K562 (cell line): ENCODE measurements at regions not wholly inside any gene's neighbourhood (a gene's known extent, or its start where the extent isn't known, plus 50 kb on each side); places are given as distances from the start of the nearest gene placed in this dataset.

Source experiments
- ATAC-seq: fragments of 200-7000 bp; cut with Tn5 transposase; 3 replicates; pipeline ENCODE4 v1.9.1; 2020; ENCODE audit warnings: moderate library complexity
- BruUV-seq: library from RNA; stranded (reverse); fragments of 400-500 nt; replicated peaks from 2 replicates; lab custom pipeline; 2021; lab: Mats Ljungman, UMichigan
- CTCF ChIA-PET: fragments of 300-600 bp; formaldehyde crosslinking; extraction: SDS; loops from one replicate; lab custom pipeline; 2021; ENCODE audit warnings: low intra/inter-chr PET ratio; lab: Yijun Ruan, JAX
- POLR2A ChIA-PET: fragments of 300-600, 350-650 bp; sonication (Branson Sonifier 250); formaldehyde crosslinking; extraction: SDS; loops from one replicate; lab custom pipeline; 2021; ENCODE audit warnings: antibody characterized with exemption, inconsistent platforms; lab: Yijun Ruan, JAX
- DNase-seq, 4 experiments: peaks; one replicate each; pipeline versions ENCODE4 v3.0.0 to v3.0.0-alpha.2; 2011 to 2018; ENCODE audit warnings: low spot score in 3 of 4, mixed read lengths in 3 of 4; ENCODE audit errors: extremely low read depth in 1 of 4
- FAIRE-seq: peaks from 2 replicates; lab custom pipeline; 2011; peaks lifted over from hg19 to GRCh38; lab: Jason Lieb, UNC
- H2AFZ ChIP-seq: 2 replicates; pipeline ENCODE4 v1.6.0; 2011; ENCODE audit warnings: low read depth, low read length, control low read depth, inconsistent platforms
- H3K27ac ChIP-seq: fragments of 200-600 bp; 3 replicates; pipeline ENCODE4 v1.8.0; 2011; ENCODE audit warnings: low read depth, mild to moderate bottlenecking, control low read depth, inconsistent platforms, low read length, moderate library complexity, mixed read lengths; ENCODE audit errors: extremely low read depth
- H3K27me3 ChIP-seq, 2 experiments: fragments of 300-600 bp in 1 of 2; 2 replicates in 1 of 2; 3 replicates in 1 of 2; pipeline versions ENCODE4 v1.6.0 to v1.8.0; 2011; ENCODE audit warnings: inconsistent platforms in 2 of 2, low read length in 2 of 2, mild to moderate bottlenecking in 1 of 2, mixed read lengths in 1 of 2, moderate library complexity in 1 of 2; ENCODE audit not compliant: control insufficient read depth in 2 of 2, insufficient read depth in 2 of 2
- H3K36me3 ChIP-seq: fragments of 300-600 bp; 3 replicates; pipeline ENCODE4 v1.8.0; 2011; ENCODE audit warnings: mild to moderate bottlenecking, low read length, inconsistent platforms; ENCODE audit not compliant: control insufficient read depth, insufficient read depth
- H3K4me1 ChIP-seq, 2 experiments: fragments of 200-600 bp in 1 of 2; replicated peaks in 1 of 2; 2 replicates in 1 of 2; 3 replicates in 1 of 2; pipeline versions ENCODE4 v1.5.1 to v1.8.0; 2011; ENCODE audit warnings: inconsistent platforms in 2 of 2, low read length in 2 of 2, mild to moderate bottlenecking in 1 of 2, mixed read lengths in 1 of 2, moderate library complexity in 1 of 2; ENCODE audit not compliant: control insufficient read depth in 2 of 2, insufficient read depth in 2 of 2
- H3K4me2 ChIP-seq: 2 replicates; pipeline ENCODE4 v1.6.1; 2011; ENCODE audit warnings: low read length, control low read depth, inconsistent platforms, mixed read lengths; ENCODE audit not compliant: insufficient read depth
- H3K4me3 ChIP-seq: fragments of 200-600 bp; sonication (generic), shearing (Covaris generic); 2 replicates; pipeline ENCODE4 v1.5.1; 2016; ENCODE audit warnings: control low read depth, inconsistent platforms
- H3K79me2 ChIP-seq: fragments of 200-600 bp; 3 replicates; pipeline ENCODE4 v1.8.0; 2011; ENCODE audit warnings: low read length, inconsistent platforms; ENCODE audit not compliant: control insufficient read depth, insufficient read depth
- H3K9ac ChIP-seq, 2 experiments: 2 replicates each; pipeline versions ENCODE4 v1.6.0 to v1.6.1; 2011; ENCODE audit warnings: low read depth in 2 of 2, low read length in 2 of 2, control low read depth in 1 of 2, inconsistent platforms in 1 of 2, mild to moderate bottlenecking in 1 of 2, mixed read lengths in 1 of 2; ENCODE audit not compliant: insufficient read depth in 1 of 2
- H3K9me1 ChIP-seq: one replicate; pipeline ENCODE4 v1.6.0; 2011; ENCODE audit warnings: inconsistent platforms, mild to moderate bottlenecking, low read length, moderate library complexity; ENCODE audit not compliant: control insufficient read depth, insufficient read depth
- H3K9me3 ChIP-seq: replicated peaks from 2 replicates; pipeline ENCODE4 v1.5.1; 2011; ENCODE audit warnings: low read depth, low read length, inconsistent platforms; ENCODE audit not compliant: control insufficient read depth, insufficient read depth
- H4K20me1 ChIP-seq: replicated peaks from 2 replicates; pipeline ENCODE4 v1.6.1; 2011; ENCODE audit warnings: low read length, inconsistent platforms, mixed read lengths; ENCODE audit not compliant: control insufficient read depth, insufficient read depth
- BDP1 ChIP-seq: IDR thresholded peaks from 3 replicates; pipeline ENCODE4 v1.6.1; 2011; ENCODE audit not compliant: insufficient read length, insufficient read depth
- BRD9 ChIP-seq: fragments of 450-650 bp; IDR thresholded peaks from 2 replicates; pipeline ENCODE4 v1.6.1; 2018; ENCODE audit warnings: low read depth; ENCODE audit not compliant: partially characterized antibody
- JUND ChIP-seq, 2 experiments: IDR thresholded peaks; 2 replicates in 1 of 2; 3 replicates in 1 of 2; pipeline ENCODE4 v1.6.1; 2011; ENCODE audit warnings: borderline replicate concordance in 2 of 2, low read depth in 2 of 2, low read length in 2 of 2, improper control_type of control experiment in 1 of 2, missing biosample characterization in 1 of 2, missing genetic modification characterization in 1 of 2, missing genetic modification reagents in 1 of 2
- MTF1 ChIP-seq: fragments of 250-450 bp; sonication (Bioruptor Pico); IDR thresholded peaks from 2 replicates; pipeline ENCODE4 v1.9.0; 2021; ENCODE audit warnings: moderate library complexity, mild to moderate bottlenecking, inconsistent platforms, borderline replicate concordance
- POLR2AphosphoS5 ChIP-seq: IDR thresholded peaks from 2 replicates; pipeline ENCODE4 v1.6.1; 2011; ENCODE audit warnings: mild to moderate bottlenecking, low read depth, low read length, moderate library complexity; ENCODE audit not compliant: control insufficient read depth, insufficient read depth
- PYGO2 ChIP-seq: fragments of 450-650 bp; IDR thresholded peaks from 2 replicates; pipeline ENCODE4 v1.6.1; 2016; ENCODE audit warnings: mild to moderate bottlenecking, missing genetic modification characterization, moderate library complexity, missing compliant biosample characterization
- TCF7L2 ChIP-seq: fragments of 150-350 bp; IDR thresholded peaks from 2 replicates; pipeline ENCODE4 v1.6.1; 2016; ENCODE audit warnings: low read depth, mild to moderate bottlenecking, low read length, moderate library complexity
- ZBTB1 ChIP-seq: sonication (generic); formaldehyde crosslinking; IDR thresholded peaks from 2 replicates; pipeline ENCODE4 v1.8.1; 2023; ENCODE audit warnings: missing genetic modification reagents, low read depth, mild to moderate bottlenecking, borderline replicate concordance
- ZFP30 ChIP-seq: fragments of 250-450 bp; sonication (Bioruptor Pico); IDR thresholded peaks from 2 replicates; pipeline ENCODE4 v1.8.0; 2022; ENCODE audit warnings: moderate library complexity, mild to moderate bottlenecking, inconsistent platforms, borderline replicate concordance
- ZNF140 ChIP-seq: fragments of 250-450 bp; sonication (Bioruptor Pico); IDR thresholded peaks from 2 replicates; pipeline ENCODE4 v1.8.0; 2021; ENCODE audit warnings: moderate library complexity, mild to moderate bottlenecking, inconsistent platforms
- ZNF436 ChIP-seq: fragments of 250-450, 450-650 bp; sonication (Bioruptor Pico); formaldehyde crosslinking; IDR thresholded peaks from 2 replicates; pipeline ENCODE4 v1.7.0; 2020; ENCODE audit warnings: mild to moderate bottlenecking
- ZNF830 ChIP-seq: fragments of 250-450 bp; sonication (Bioruptor Pico); IDR thresholded peaks from 2 replicates; pipeline ENCODE4 v1.5.0; 2021; ENCODE audit warnings: mild to moderate bottlenecking
- WGBS: fragments of 100-300 bp; shearing (Covaris generic); methylation state at CpG from one replicate; pipeline ENCODE4 v1.1.6; 2016; ENCODE audit warnings: low coverage, mixed read lengths; ENCODE audit not compliant: insufficient coverage; ENCODE audit errors: missing lambda C conversion rate; 5-methylcytosine and 5-hydroxymethylcytosine counted together
- in situ Hi-C: fragments of 300-500 bp; cut with MboI; formaldehyde crosslinking; loops from 4 replicates; pipeline ENCODE4 v1.15.0; 2018; ENCODE audit warnings: inconsistent platforms, mixed read lengths
- intact Hi-C: fragments of 100-400 bp; cut with micrococcal nuclease; formaldehyde crosslinking; loops from 2 replicates; pipeline ENCODE4 v1.14.2; 2022
- TF ChIP-seq, protein P1 (sequence below): fragments of 450-650 bp; conservative IDR thresholded peaks from 2 replicates; pipeline ENCODE4 v1.6.1; 2016; ENCODE audit warnings: missing genetic modification characterization, low read depth, mild to moderate bottlenecking, missing compliant biosample characterization, moderate library complexity
- TF ChIP-seq, protein P2 (sequence below): fragments of 200-800 bp; sonication (Bioruptor generic); IDR thresholded peaks from 2 replicates; pipeline ENCODE4 v1.6.1; 2016; ENCODE audit warnings: missing genetic modification characterization, missing compliant biosample characterization
- TF ChIP-seq, protein P3 (sequence below): fragments of 450-650 bp; IDR thresholded peaks from 2 replicates; pipeline ENCODE4 v1.7.0; 2016; ENCODE audit warnings: borderline replicate concordance

DNA sequence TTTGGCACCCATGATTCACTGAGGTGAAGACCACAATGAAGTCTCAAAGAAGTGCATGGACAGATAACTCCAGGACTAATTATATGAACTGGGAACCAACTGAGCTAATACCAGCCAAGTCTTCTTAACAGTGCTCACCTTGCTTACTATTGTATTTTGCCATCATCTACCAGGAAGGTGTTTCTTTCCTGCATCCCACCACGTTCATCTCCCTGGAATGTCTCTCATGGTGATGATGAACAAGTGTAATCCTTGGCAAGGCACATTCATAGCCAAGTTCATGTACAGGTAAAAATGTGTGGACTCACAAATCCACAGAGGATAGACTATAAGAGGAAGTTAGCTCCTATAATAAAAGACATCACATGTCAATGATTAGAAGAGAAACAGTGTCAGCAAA, 489.1 kb downstream of the SMARCA1 start:
- Histone ChIP-seq H3K36me3 (no peaks in the 10 kb centered on the region), H3K9me1 (no peaks in the 10 kb centered on the region), H3K27ac (no peak overlapping the region), H3K27me3 (no peaks in the 10 kb centered on the region), H2AFZ (no peak overlapping the region), H3K4me2 (no peak overlapping the region), H3K4me1 (no peaks in the 10 kb centered on the region), H4K20me1 (no peaks in the 10 kb centered on the region), H3K79me2 (no peaks in the 10 kb centered on the region), H3K9ac (no peak overlapping the region), H3K9me3 (no peaks in the 10 kb centered on the region), H3K4me3 (no peak overlapping the region)
- intact Hi-C loops (no loop called here), in situ Hi-C loops (no loop called here)
- no peak for ATAC-seq
- CTCF ChIA-PET, result no interaction called here
- no peak for FAIRE-seq
- BruUV-seq, result no TSS peak
- 0% methylated on average over 1 of the region's 1 CpG for WGBS
- POLR2A ChIA-PET, result interaction anchor here (0.7 kb wide), 1 partner anchor 17 kb away, joined by 3 read pairs; no protein-coding TSS in a partner anchor
- DNase-seq, result no peak
- TF ChIP-seq BRD9 (no peak), POLR2AphosphoS5 (no peak), BDP1 (no peak), TCF7L2 (no peak), ZBTB1 (CRISPR knock-in tag) (no peak), MTF1 (CRISPR knock-in tag) (no peak), JUND (IDR thresholded peaks at IDR 0.05; ENCODE audit: borderline replicate concordance, low read depth, low read length) (no peak), JUND (tag; IDR thresholded peaks at IDR 0.05; ENCODE audit: borderline replicate concordance, low read depth, low read length) (no peak), PYGO2 (tag) (no peak), ZNF830 (CRISPR knock-in tag) (no peak), ZFP30 (CRISPR knock-in tag) (no peak), ZNF140 (no peak), ZNF436 (CRISPR knock-in tag) (no peak)
- TF ChIP-seq, protein P1, sequence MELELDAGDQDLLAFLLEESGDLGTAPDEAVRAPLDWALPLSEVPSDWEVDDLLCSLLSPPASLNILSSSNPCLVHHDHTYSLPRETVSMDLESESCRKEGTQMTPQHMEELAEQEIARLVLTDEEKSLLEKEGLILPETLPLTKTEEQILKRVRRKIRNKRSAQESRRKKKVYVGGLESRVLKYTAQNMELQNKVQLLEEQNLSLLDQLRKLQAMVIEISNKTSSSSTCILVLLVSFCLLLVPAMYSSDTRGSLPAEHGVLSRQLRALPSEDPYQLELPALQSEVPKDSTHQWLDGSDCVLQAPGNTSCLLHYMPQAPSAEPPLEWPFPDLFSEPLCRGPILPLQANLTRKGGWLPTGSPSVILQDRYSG (tag), result no peak
- TF ChIP-seq, protein P2, sequence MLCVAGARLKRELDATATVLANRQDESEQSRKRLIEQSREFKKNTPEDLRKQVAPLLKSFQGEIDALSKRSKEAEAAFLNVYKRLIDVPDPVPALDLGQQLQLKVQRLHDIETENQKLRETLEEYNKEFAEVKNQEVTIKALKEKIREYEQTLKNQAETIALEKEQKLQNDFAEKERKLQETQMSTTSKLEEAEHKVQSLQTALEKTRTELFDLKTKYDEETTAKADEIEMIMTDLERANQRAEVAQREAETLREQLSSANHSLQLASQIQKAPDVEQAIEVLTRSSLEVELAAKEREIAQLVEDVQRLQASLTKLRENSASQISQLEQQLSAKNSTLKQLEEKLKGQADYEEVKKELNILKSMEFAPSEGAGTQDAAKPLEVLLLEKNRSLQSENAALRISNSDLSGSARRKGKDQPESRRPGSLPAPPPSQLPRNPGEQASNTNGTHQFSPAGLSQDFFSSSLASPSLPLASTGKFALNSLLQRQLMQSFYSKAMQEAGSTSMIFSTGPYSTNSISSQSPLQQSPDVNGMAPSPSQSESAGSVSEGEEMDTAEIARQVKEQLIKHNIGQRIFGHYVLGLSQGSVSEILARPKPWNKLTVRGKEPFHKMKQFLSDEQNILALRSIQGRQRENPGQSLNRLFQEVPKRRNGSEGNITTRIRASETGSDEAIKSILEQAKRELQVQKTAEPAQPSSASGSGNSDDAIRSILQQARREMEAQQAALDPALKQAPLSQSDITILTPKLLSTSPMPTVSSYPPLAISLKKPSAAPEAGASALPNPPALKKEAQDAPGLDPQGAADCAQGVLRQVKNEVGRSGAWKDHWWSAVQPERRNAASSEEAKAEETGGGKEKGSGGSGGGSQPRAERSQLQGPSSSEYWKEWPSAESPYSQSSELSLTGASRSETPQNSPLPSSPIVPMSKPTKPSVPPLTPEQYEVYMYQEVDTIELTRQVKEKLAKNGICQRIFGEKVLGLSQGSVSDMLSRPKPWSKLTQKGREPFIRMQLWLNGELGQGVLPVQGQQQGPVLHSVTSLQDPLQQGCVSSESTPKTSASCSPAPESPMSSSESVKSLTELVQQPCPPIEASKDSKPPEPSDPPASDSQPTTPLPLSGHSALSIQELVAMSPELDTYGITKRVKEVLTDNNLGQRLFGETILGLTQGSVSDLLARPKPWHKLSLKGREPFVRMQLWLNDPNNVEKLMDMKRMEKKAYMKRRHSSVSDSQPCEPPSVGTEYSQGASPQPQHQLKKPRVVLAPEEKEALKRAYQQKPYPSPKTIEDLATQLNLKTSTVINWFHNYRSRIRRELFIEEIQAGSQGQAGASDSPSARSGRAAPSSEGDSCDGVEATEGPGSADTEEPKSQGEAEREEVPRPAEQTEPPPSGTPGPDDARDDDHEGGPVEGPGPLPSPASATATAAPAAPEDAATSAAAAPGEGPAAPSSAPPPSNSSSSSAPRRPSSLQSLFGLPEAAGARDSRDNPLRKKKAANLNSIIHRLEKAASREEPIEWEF, result no peak
- TF ChIP-seq, protein P3, sequence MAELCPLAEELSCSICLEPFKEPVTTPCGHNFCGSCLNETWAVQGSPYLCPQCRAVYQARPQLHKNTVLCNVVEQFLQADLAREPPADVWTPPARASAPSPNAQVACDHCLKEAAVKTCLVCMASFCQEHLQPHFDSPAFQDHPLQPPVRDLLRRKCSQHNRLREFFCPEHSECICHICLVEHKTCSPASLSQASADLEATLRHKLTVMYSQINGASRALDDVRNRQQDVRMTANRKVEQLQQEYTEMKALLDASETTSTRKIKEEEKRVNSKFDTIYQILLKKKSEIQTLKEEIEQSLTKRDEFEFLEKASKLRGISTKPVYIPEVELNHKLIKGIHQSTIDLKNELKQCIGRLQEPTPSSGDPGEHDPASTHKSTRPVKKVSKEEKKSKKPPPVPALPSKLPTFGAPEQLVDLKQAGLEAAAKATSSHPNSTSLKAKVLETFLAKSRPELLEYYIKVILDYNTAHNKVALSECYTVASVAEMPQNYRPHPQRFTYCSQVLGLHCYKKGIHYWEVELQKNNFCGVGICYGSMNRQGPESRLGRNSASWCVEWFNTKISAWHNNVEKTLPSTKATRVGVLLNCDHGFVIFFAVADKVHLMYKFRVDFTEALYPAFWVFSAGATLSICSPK, result no peak
